M059J (cell line): ENCODE measurements at regions not wholly inside any gene's neighbourhood (a gene's known extent, or its start where the extent isn't known, plus 50 kb on each side); places are given as distances from the start of the nearest gene placed in this dataset.

ENCODE experiments used
- DNase-seq: peaks from one replicate; pipeline ENCODE4 v3.0.0-alpha.2; 2012; ENCODE audit warnings: low read depth

GRCh38 chr15:53305554-53305953, 453.9 kb downstream of the WDR72 start:
- no peak for DNase-seq

- no peak for DNase-seq
These were observed 454.4 kb downstream of the WDR72 start for GRCh38 chr15:53305101-53305500.

GRCh38 chr15:53297828-53298227, 461.6 kb downstream of the WDR72 start:
- DNase-seq: no peak

- no peak for DNase-seq
These were observed 462.9 kb downstream of the WDR72 start for GRCh38 chr15:53296603-53297002.

- no peak for DNase-seq
These were observed 463.9 kb downstream of the WDR72 start for GRCh38 chr15:53295574-53295973.

GRCh38 chr15:53288542-53288941, 470.9 kb downstream of the WDR72 start:
- no peak for DNase-seq

- DNase-seq: no peak
These were observed 484.5 kb upstream of the ONECUT1 start for GRCh38 chr15:53274630-53275029.

- no peak for DNase-seq
These were observed 482.0 kb upstream of the ONECUT1 start for GRCh38 chr15:53272116-53272515.

- no peak for DNase-seq
These were observed 476.0 kb upstream of the ONECUT1 start for GRCh38 chr15:53266176-53266575.

GRCh38 chr15:53260647-53261046, 470.5 kb upstream of the ONECUT1 start:
- DNase-seq: no peak

GRCh38 chr15:53256457-53256856, 466.3 kb upstream of the ONECUT1 start:
- no peak for DNase-seq

- no peak for DNase-seq
These were observed 465.9 kb upstream of the ONECUT1 start for GRCh38 chr15:53256043-53256442.

- DNase-seq: no peak
These were observed 461.9 kb upstream of the ONECUT1 start for GRCh38 chr15:53251996-53252395.

- no peak for DNase-seq
These were observed 461.4 kb upstream of the ONECUT1 start for GRCh38 chr15:53251523-53251922.

- no peak for DNase-seq
These were observed 457.0 kb upstream of the ONECUT1 start for GRCh38 chr15:53247041-53247708.

- DNase-seq: no peak
These were observed 456.3 kb upstream of the ONECUT1 start for GRCh38 chr15:53246404-53246803.

- no peak for DNase-seq
These were observed 443.7 kb upstream of the ONECUT1 start for GRCh38 chr15:53233801-53234200.

GRCh38 chr15:53230473-53230872, 440.3 kb upstream of the ONECUT1 start:
- no peak for DNase-seq

GRCh38 chr15:53226559-53226958, 436.4 kb upstream of the ONECUT1 start:
- no peak for DNase-seq

- no peak for DNase-seq
These were observed 435.6 kb upstream of the ONECUT1 start for GRCh38 chr15:53225781-53226180.

- DNase-seq: no peak
These were observed 434.2 kb upstream of the ONECUT1 start for GRCh38 chr15:53224371-53224770.

- no peak for DNase-seq
These were observed 433.7 kb upstream of the ONECUT1 start for GRCh38 chr15:53223815-53224214.

GRCh38 chr15:53218666-53219580, 428.8 kb upstream of the ONECUT1 start:
- no peak for DNase-seq
